IPS DF 19.7 (cell line): ENCODE measurements at regions not wholly inside any gene's neighbourhood (a gene's known extent, or its start where the extent isn't known, plus 50 kb on each side); places are given as distances from the start of the nearest gene placed in this dataset.

Source experiments
- DNase-seq: peaks from one replicate; pipeline ENCODE4 v3.0.0-alpha.2; 2013; ENCODE audit warnings: low read depth, low spot score

DNA sequence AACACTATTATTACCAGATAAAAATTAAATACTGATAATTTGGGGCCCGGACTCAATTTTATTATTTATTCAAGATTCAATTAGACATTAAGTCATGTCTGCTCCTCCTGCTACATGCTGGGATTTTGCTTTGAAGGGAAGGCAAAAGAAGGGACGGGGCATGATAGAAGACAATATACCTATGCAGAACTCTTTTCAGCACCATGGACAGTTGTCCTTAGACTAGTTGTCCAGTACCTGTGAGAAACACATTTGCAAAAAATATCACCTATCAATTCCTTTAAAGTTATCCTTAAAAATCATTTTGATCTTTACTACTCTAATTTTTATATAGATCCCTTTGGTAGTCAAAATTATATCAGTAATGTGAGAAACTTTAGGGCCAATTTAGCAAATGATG, 100.2 kb upstream of the SULT1C3 start:
- DNase-seq = peak; percentile 12

- no peak for DNase-seq
Measured at GRCh38 chr2:108145557-108146326, 94.0 kb upstream of the SULT1C3 start.

- DNase-seq = no peak
Measured at GRCh38 chr2:108148555-108148954, 91.2 kb upstream of the SULT1C3 start.

DNA sequence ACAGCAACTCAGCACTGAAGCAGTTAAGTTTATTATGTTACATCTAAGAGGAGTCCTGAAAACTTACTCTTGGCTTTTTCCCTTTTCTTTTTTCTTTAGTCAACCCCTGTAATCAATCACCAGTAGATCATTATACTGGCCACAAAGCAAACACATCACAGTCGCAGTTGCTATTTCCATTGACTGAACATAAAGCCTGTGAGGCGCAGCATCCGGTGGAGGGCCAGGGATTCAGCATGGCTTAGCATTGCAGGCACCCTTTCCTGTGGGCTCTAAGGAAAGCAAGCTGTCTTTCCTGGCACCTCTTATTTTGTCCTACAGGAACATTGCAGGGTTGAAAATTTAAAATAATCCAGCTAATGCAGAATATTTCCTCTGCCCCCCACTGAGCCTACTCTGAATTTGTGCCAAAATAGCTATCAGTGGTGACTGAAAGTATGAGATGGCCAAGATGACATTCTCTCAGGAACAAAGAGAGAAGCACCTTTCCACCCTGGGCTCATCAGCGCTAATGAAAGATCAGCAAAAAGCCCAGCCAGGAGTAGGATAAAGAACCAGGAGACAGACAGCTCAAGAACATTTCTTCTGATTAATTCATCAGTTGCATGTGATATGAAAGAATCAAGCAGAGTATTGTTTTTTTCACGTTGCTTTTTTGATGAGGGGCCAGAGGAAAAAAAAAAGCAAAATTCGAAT, 85.3 kb upstream of the SULT1C3 start:
- DNase-seq = no peak

DNA sequence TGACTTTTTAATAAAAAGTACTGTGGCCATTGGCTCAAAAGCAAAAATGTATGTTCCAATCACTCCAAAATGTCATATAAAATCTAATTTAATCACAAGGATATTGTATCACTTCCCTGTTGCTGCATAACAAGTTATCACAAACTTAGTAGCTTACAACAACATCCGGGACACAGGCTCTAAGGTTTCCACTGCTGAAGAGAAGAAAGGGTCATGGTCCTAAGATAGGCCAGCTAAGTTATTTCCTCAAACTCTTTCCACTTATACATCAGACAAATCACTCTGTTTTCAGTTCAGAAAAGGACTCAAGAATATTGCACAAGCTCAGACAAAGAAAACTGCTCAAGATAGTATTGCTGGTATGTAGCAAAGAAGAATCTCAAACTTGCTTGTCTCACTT, 78.5 kb upstream of the SULT1C3 start:
- no peak for DNase-seq

DNA sequence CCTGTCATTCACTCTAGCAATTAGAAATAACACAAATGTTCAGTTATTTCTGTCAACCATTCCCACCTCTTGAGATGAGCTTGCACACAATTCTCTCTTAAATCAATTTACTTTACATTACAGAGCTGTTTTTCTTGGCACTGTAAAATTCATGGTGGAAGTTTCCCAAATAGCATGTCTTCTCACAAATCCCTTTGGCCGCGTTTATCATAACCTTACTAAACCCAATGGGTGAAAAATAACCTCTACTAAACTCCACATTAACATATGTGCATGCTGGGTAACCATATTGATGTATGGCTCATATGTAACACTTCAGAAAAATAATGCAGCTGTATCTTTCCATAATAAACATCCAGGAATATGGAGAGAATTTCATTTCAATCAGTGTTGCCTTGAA, 75.5 kb upstream of the SULT1C3 start:
- no peak for DNase-seq

GRCh38 chr2:108165729-108166128, 74.0 kb upstream of the SULT1C3 start:
- DNase-seq = no peak

GRCh38 chr2:108167699-108168098, 72.1 kb upstream of the SULT1C3 start:
- no peak for DNase-seq

- DNase-seq = no peak
Measured at GRCh38 chr2:108169982-108170625, 69.7 kb upstream of the SULT1C3 start.

DNA sequence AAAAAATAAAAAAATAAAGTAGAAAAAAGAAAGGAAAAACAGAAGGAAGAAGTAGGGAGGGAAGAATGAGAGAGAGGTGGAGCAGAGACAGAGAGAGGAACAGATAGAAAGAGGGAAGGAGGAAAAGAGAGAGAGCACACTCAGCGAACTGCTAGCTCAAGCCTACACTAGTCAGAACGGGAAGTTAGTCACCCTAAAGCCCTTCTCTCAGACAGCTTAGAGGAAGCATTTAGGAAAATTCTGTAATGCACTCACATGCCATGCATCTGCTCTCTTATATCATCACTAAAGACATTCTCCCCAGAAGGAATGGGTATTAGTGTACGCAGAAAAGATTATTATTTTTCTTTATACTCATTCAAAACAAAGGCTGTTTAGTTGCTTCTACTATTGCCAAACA, 68.1 kb upstream of the SULT1C3 start:
- DNase-seq = no peak

DNA sequence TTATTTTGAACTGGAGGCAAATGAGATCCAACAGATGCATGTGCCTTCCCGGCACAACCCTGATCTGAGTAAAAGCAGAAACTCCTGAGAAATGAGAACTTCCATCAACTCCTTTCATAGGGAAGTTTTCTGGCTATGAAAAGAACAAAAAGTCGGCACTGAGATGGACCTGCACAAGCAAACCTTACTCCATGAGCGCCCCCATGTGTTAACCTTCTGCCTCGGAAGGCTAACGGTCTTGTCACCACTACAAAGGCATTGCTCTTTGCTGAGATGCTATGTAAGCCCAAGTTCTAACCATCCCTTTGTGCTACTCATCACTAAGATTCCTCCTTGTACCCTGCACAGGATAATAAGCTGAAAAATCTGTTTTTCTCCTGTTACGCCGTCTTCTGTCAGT, 57.3 kb upstream of the SULT1C3 start:
- DNase-seq = peak; percentile 45

DNA sequence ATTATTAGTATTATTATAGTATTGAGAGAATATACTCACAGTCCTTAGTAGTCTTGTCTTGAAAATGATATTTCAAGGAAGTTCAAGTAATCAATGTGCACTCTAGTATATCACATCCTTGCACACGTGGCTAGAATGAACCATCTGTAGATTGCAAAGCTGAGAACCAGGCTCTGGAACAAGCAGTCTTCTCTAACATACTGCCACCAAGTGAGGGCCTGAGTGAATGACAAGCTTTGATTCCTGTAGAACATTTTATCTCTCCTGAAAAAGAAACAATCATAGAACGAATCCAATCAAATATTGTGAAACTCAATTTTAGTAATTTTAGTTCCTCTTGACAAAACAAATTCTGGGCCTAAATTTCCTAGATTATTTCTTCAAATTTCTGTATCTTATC, 55.3 kb upstream of the SULT1C3 start:
- DNase-seq = no peak

DNA sequence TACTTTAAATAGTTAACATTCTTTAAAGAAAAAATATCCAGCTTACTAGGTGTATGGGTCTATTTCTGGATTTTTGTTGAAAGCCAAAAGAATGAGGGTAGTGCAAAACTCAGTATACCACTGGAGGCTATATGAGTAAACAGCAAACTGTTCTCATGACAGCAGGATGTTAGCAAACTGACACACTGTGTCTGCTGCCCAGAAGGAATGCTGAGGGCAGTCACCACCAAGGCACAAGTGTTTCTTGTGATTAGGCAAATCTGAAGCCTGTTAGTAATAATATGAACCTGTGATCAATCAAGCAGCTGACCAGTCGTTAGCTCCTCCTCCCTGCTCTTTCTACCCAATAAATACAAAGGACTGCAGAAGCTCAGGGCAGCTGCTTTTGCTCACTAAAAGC, 50.5 kb upstream of the SULT1C3 start:
- DNase-seq = no peak
